GM04503 (cell line): ENCODE measurements at regions not wholly inside any gene's neighbourhood (a gene's known extent, or its start where the extent isn't known, plus 50 kb on each side); places are given as distances from the start of the nearest gene placed in this dataset.

ENCODE experiments used
- DNase-seq: peaks from one replicate; pipeline ENCODE4 v3.0.0-alpha.2; 2012; ENCODE audit warnings: low read depth

- no peak for DNase-seq
These were observed 187.7 kb upstream of the USP24 start for GRCh38 chr1:55402671-55403464.

GRCh38 chr1:55402142-55402541, 187.0 kb upstream of the USP24 start:
- DNase-seq, result peak; percentile 44

DNA sequence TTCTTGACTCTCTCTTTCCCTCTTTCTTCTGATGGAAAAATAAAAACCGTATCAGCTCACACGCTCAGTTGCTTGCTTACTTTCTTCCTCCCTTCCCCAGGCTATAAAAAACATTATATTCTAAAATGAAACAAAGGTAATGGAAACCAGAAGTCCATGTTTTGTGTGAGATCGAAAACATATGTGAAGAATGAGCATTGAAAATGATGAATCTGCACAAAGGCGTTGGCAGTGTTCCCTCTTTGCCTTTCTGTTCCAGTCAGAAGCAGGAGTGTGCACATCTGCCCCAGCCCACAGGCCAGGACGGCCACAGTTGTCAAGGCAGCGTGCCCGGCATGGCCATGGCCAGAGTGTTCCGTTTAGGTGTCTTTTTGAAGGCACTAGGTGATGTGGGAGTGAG, 185.3 kb upstream of the USP24 start:
- DNase-seq, result peak; percentile 42

DNA sequence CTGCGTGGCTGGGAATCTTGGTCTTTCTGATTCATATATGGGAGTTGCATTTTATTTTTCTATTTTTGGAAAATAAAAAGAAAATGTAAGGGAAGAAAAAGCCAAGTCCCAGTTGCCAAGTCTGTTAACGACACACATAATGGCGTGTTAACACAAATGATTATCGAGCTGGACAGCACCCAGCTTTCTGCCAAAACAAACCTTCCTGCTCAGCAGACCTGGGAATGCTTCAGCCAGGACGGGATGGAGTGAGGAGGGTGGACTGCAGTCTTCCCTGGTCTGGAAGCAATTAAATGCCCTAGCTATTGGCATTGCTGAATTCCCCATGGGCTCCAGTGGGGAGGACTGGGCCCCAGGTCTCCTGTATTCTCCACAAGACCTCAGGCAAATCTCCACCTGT, 184.2 kb upstream of the USP24 start:
- no peak for DNase-seq

DNA sequence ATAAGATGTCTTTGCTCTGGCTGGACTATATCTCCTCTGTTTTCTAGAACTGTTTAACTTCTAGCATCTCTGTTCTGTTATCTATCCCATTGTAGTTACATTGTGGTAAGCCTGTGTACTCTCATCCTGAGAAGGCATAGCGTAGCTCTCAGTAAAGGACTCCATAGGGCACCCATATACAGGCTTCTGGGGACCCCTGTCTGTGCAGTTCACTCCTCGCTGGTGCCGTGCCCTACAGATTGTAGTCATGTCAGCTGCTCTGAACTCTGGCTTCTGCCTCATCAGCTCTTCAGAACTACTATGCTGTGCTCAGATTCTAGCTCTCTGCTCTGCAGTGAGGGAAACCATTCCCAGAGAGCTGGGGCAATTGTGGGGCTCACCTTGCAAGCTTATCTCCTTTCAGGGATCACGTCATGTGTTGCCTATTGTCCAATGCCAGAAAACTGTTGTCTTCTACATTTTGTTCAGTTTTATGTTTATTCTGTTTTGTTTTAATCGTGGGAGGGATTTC, 181.3 kb upstream of the USP24 start:
- no peak for DNase-seq

DNA sequence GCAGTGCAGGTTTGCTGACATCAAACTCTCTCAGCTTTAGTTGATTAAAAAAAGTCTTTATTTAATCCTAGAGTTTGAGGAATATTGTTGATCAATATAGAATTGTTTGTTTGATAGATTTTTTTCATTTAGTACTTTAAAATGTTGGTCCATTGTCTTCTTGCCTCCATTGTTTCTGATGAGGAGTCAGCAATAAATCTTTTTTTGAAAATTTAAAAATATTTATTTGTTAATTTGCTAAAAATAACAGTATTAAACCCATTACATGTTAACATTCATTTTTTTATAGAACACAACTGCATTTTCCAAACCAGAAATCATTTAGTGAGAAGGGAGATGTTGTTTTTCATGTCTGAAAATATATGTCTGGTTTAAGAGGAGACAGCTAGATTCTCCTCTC, 173.8 kb upstream of the USP24 start:
- no peak for DNase-seq

DNA sequence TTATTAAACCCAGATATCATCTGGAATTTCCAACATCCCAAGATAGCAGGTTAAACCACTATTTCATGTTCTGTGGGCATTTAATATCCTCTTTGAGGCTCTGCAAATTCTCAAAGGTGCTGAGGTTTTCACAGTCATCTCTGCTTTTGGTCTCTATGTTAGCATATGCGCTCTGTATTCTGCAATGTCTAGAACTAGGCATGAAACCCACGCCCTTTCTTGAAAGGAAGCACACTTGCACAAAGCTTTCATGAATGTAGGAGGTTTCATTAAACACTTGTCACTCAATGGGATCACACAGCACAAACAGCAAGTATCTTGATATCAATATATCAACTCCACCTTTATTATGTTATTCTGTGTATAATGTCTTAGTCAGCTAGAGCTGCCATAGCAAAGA, 172.0 kb upstream of the USP24 start:
- DNase-seq, result no peak

- no peak for DNase-seq
These were observed 171.3 kb upstream of the USP24 start for GRCh38 chr1:55386456-55386855.

GRCh38 chr1:55385402-55386018, 170.3 kb upstream of the USP24 start:
- no peak for DNase-seq

- DNase-seq, result no peak
These were observed 169.5 kb upstream of the USP24 start for GRCh38 chr1:55384637-55385036.

- no peak for DNase-seq
These were observed 167.7 kb upstream of the USP24 start for GRCh38 chr1:55382806-55383305.

DNA sequence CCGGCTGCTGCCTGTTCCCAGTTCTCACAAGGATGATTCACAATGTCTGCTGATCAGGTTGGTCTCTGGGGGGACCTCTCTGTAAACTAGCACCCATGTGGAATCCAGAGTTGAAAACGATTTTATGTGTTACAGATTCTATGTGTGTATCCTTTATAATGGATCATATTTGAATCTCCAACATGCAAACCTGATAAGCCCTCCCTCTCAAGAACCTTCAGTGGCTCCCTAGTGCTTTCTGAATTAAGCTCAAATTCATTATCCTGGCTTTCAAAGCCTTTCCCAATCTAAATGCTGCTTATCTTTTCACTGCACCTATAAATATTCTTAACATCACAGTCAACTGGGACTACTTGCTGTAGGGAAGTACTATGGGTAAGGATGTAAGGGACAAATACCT, 166.8 kb upstream of the USP24 start:
- DNase-seq, result no peak

GRCh38 chr1:55381491-55381890, 166.3 kb upstream of the USP24 start:
- no peak for DNase-seq

- DNase-seq, result no peak
These were observed 165.3 kb upstream of the USP24 start for GRCh38 chr1:55380355-55380970.

DNA sequence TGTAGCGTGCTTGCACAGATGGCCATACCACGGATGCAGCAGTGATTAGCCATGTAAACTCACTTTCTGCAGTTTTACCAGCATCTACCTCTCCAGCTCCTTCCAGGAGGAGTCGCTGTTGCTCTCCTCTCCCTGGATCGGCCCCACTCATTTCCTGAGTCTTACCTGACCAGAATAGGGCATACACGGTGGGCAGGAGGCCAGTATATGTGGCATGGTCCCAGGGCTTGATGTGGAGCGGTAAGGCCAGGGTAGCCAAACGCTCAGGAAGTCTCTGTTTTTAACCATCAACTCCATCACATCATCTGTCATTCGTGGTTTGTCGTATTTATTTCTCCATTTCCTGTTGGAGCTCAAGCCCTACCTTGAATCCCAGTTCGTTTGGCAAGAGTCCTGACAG, 163.4 kb upstream of the USP24 start:
- no peak for DNase-seq

- no peak for DNase-seq
These were observed 161.7 kb upstream of the USP24 start for GRCh38 chr1:55376897-55377296.

DNA sequence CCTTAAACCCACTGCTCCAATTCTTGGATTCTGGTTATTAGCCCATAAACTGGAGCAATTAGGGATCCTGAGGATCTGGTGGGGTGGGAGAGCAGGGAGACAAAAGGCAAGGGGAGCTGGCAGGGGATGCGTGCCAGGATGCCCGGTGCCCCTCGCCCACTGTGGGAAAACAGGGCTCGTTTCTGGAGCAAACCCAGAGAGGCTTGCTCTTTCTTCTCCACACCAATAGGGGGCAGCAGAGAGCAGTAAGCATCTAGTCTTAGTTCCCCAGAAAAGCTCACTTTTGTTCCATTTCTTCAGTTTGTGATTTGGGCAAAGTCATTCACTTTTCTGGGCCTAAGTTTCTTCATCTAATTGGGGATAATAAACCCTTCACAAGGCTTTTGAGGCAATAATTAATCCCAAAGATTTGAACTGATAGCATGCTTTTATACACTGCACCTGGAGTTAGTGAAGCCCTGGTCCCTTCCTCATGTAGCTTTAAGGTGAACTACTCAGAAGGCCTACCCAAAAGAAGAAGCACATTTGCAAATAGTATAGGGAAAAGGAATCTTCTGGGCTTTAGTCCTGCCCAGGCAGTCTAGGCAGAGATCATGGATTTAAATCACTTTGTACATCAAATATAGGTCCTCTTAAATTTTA, 160.6 kb upstream of the USP24 start:
- DNase-seq, result no peak

DNA sequence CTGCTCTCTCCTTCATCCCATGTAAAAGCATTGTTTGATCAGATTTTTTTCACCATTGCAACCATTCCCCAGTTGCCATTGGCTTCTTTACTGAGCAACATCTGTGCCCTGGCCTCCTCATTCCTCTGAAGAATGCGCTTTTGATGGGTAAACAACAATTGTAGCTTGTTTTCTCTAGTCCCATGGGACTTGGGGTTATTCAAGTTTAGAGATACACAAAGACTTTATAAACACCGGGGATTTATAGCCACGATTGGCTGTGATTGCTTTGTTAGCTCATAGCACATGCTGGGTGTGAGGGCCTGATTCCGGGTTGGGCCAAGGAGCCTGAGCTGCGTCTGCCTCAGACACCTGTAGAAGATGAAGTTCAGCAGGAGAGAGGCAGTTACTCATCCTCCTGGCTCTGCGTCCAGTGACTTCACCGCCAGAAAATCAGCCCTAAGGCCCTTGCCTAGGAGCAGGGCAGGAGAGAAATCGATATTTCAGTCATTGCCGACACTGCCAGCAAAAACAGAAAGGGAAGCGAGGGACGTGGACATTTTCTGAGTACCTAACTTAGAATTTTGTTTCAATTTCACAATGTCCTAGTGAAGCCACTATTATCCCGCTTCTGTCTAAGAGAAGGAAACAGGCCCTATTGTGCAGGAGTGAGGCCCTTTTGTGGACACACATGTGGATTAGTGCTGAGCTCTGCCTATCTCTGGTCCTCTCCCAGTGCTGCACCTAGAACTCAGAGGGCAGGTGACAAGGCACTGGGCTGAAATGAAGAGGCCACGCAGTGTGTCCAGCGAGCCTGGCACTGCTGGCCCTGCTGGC, 159.8 kb upstream of the USP24 start:
- no peak for DNase-seq

DNA sequence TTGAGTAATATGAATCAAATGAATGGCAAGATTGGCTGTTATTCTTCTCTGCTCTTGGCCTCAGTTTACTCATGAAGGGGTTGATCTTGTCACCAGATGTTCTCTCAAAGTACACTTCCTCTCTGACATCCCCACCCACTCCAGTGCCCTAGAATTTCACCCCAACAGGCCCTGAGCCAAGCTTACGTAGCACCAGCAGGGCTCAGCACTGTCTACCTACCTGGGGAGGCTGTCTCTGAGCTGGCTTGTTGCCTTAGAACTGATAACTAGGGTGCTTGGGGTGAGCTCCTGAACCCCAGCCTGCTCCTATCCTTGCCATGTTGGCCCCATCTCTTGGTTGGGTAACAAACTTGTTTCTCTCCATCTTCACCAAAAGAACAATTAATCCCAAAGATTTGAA, 159.1 kb upstream of the USP24 start:
- DNase-seq, result no peak

GRCh38 chr1:55369474-55369873, 154.3 kb upstream of the USP24 start:
- DNase-seq, result no peak

DNA sequence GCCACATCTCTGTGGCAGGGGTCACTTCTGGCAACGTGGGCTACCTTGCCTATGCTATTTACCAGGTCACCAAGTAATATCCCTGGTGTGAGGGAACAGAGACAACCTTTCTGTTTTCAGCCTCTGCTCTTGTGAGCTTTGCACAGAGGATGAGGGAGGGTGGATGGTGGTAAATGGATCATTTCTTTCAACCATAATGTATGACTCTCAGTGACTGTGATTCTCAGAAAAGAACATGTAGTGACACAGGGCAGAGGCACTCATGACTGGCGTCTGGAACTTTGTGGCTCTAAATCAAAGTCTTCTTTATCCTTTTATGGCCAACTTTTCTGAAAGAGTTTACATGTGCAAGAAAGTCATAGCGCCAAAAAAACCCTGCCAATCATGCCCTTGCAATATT, 153.5 kb upstream of the USP24 start:
- DNase-seq, result no peak

DNA sequence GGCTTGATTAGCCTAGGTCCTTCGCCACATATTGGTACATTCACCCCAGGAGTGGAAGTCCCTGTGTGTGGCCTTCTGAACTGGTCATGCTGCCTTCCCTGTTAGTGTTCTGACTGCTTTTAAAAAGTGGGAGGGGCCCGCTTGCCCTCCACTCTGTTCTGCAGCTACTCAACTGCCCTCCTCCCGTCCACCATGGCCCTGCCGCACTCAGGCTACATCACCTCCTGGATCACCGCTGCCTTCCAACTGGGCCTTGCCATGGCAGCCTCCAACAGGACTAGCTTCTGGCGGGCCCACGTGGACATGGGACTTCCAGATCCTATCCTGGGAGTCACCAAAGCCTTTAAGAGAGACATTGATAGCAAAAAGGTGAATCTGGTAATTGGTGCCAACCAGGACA, 152.1 kb upstream of the USP24 start:
- DNase-seq, result no peak
